Pons (tissue), 1 donor: ENCODE measurements at regions not wholly inside any gene's neighbourhood (a gene's known extent, or its start where the extent isn't known, plus 50 kb on each side); places are given as distances from the start of the nearest gene placed in this dataset.

Experiments
- DNase-seq: peaks from one replicate; pipeline ENCODE4 v3.0.0-alpha.2; 2016; ENCODE audit warnings: low spot score

GRCh38 chr21:41631564-41632461 lies 123.9 kb upstream of the TMPRSS2 start:
- DNase-seq: no peak

GRCh38 chr21:41630917-41631316 lies 123.0 kb upstream of the TMPRSS2 start:
- DNase-seq: no peak

GRCh38 chr21:41630249-41630648 lies 122.3 kb upstream of the TMPRSS2 start:
- DNase-seq: no peak

DNA sequence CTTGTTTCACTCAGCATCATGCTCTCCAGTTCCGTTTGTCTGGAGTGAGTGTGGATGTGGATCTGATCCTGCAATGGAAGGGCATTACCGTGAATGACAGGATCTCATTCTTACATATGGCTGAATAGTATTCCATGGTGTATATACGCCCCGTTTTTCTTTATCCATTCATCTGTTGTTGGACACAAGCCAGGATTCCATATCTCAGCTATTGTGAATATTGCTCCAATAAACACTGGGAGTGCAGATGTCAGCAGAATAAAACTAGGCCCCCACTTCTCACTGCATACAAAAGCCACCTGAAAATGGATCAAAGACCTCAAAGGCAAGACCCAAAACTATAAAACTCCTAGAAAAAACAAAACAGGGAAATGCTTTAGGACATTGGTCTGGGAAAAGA lies 120.3 kb upstream of the TMPRSS2 start:
- no peak for DNase-seq

GRCh38 chr21:41627428-41627827 lies 119.5 kb upstream of the TMPRSS2 start:
- no peak for DNase-seq

DNA sequence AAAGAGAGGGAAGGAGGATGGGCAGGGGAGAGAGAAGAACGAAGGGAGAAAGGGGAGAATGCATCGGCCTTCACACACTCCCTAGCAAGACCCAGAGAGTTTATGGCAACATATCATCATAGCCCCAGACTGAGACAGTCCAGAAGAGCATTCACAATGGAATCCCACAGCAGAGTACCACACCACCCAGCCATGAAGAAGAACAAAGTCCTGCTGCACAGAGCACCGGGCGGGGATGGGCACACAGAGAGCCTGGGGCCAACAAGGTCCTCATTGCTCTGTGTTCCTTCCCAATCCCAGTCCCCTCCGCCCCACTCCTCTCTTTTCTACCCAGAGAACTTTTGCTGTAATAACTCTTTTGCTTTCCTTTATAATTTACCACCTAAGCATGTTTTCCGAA lies 118.1 kb upstream of the TMPRSS2 start:
- no peak for DNase-seq

DNA sequence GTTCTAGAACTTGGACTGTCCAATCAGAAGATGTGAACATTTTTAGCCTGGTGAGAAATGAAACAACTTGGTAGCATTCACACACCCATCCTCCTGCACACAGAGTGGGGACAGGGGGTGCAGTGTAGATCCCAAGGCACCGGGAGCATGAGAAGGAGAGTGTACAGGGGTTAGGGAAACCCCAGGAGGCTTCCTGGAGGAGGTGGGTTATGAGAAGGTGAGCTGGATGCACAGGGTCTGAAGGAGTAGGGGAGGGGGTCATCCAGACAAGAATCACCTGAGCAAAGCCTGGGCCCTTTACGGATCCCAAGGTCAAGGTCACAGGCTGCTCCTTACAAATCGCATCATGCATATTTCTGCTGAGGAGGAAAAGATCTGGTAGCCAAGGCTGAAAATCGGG lies 117.5 kb upstream of the TMPRSS2 start:
- no peak for DNase-seq

DNA sequence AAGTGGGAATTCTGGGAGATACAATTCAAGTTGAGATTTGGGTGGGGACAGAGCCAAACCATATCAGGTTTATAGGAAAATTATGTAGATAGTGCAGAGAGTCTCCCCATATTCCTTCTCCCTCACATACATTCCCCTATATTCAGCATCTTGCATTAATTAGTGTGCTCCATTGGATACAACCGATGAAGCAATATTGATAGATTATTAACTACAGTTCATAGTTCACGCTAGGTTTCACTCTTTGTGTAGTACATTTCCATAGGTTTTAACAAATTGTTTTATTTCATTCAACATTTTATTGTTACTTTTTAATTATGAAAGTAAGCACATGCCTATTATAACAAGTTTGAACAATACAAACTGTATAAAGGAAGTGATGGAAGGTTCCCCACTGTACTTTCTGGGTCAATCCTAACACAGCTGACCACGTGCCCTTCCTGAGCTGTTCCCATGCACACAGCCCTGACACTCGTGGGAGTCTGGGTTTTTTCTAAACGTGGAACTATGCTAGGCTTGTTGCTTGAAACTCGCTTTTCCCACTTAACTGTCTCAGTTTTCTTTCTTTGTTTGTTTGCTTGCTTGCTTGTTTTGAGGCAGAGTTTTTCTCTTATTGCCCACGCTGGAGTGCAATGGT lies 116.8 kb upstream of the TMPRSS2 start:
- no peak for DNase-seq

DNA sequence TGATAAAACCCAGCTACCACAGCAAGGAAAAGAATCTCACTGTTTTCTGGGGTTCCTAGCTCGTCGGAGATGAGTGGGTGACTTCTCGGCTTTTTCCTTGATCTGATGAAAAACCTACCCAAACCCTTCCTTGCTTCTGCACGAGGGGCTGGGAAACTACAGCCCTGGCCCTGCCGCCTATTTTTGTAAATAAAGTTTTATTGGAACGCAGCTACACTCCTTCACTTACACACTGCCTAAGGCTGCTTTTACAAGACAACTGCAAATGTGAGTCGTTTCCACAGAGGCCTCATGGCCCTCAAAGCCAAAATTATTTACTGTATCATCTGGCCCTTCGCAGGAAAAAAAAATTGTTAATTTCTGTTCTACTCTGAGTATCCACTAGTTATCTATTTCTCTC lies 116.0 kb upstream of the TMPRSS2 start:
- DNase-seq: no peak

GRCh38 chr21:41622831-41623548 lies 115.0 kb upstream of the TMPRSS2 start:
- DNase-seq: no peak

DNA sequence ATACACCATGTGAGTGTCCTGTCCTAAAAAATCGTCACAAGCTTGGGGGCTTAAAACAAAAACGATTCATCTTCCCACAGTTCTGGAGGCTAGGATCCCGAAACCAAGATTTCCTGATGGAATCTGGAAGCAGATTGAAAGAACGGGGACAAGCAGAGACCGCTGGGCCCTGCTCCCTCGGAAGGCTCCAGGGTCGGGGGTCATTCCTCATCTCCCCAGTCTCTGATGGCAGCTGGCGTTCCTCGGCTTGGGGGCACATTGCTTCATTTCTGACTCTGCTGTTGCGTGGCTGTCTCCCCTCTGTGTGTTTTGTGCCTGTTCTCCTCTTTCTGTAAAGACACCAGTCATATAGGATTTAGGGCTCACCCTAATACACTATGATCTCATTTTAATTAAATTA lies 114.2 kb upstream of the TMPRSS2 start:
- no peak for DNase-seq

DNA sequence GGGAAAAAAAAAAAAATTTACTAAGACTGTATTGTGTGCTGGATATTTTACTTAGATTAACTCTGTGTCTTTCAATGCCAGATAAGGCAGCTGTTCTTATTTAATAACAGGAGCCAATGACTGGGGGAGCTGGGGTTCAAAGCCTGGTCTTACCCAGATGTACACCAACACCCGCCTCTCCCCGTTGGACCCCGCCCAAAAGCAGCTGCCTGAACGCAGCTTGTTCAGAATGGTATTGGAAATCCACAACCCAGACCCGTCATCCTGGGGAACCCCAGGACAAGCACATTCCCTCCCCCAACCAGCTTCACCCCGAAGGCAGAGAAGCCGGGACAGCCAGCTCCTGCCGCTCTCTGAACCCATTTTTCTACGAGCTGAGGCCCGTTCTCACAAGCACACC lies 113.6 kb upstream of the TMPRSS2 start:
- no peak for DNase-seq

DNA sequence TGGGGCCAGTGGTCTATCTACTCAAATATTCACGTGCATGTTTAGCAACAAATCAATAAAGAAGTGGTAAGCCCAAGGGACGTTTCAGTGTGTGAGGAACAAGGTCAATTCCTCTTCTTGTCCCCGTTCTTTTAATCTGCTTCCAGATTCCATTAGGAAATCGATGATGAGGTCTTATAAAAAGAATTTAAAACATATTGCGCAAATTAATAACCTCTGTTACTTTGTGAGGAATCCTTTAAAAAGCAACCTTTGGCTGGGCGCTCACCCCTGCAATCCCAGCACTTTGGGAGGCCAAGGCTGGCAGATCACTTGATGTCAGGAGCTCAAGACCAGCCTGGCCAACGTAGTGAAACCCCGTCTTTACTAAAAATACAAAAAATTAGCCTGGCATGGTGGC lies 113.0 kb upstream of the TMPRSS2 start:
- no peak for DNase-seq

DNA sequence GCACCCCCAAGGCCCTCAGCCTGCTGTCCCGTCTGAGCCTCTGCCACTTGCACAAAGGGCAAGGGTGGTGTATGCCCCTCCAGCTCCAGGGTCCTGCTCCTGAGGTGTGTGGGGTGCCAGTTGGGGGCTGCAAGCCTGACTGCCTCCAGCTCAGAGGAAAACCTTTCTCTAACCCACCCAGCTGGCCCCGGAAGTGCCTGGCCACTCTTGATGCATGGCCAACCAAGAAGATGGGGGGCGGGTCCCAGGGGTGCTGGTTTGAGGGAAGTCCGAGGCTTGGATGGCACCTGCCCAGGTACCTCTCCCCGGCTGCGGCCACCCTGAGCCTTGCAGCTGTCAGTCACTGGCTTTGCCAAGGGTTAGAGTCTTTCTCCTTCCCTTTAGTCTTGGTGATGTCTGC lies 112.6 kb upstream of the TMPRSS2 start:
- no peak for DNase-seq

DNA sequence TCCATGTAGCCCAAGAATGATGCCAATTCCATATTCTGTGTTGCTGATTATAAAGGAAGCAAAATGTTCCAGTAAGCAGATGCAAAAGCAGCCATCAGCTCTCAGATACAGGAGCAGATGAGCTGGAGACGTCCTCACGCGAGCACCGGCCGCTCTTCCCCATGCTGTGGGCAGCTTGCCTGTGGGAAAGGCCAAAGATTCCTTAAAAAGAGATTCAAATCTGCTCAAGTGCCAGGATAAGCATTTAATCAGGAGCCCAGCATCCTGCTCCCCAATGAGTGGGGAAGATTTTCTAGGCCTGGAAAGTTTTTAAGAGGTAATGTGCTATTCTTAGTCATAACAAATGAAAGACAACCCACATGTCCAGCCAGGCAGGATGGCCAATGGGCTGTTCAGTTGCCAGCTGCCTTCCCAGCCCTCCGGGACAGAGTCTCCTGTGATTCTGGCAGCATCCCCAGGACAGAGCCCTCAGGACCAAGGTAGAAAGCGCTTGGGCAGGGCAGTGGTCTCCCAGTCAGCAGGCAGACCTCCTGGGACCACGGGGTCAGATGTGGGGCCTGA lies 108.2 kb upstream of the TMPRSS2 start:
- DNase-seq: no peak

- DNase-seq: no peak
Measured at GRCh38 chr21:41615613-41616012, 107.7 kb upstream of the TMPRSS2 start.

DNA sequence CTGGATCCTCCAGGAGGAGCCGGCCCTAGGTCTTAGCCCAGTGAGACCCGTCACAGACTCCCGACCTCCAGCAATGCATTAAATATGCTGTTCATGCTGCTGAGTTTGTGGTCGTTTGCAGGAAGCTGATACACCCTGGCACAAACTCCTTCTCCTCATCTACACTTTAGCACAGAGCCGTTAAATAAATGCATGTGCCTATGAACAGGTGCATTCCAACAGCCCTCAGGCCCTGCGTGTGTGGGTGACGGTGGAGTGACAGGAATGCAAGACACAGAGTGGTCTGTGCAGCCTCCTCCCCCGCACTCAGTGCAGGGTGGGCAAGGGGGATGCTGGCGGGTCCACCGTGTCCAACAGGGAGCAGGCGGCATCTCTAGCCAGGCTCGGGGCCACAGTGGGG lies 106.6 kb upstream of the TMPRSS2 start:
- no peak for DNase-seq

- DNase-seq: no peak
Measured at GRCh38 chr21:41613533-41613909, 105.6 kb upstream of the TMPRSS2 start.

- DNase-seq: peak; percentile 43
Measured at GRCh38 chr21:41612674-41613532, 104.9 kb upstream of the TMPRSS2 start.

DNA sequence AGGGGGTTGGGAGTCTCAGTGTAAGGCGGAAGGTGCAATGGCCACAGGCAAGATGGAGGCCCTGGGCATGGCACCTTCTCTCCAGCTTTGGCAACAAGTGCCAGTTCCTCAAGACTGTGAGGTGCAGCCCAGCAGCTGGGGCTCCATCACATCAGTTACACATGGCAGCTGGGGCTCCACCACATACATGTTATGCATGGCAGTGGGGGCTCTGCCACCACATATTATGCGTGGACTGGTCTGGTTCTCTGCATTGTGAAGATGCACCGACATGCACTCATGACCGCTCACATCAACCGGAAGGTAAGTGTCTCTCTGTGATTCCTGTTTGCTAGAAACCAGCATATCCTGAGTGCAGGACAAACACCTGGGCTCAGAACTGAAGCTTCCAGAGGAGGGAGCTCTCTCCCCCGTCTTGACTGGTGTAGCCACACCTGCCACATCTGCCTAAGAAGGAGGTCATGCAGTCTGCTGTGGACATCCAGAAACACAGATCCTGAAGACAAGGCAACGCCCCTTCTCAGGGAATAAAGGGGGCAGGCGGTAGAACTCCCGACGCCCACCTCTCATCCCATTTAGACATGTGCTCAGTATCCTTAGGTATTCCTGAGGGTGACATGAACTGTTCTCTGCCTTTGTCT lies 104.1 kb upstream of the TMPRSS2 start:
- DNase-seq: no peak

- no peak for DNase-seq
Measured at GRCh38 chr21:41611441-41611840, 103.5 kb upstream of the TMPRSS2 start.
